ENCODE measurements at regions not wholly inside any gene's neighbourhood (a gene's known extent, or its start where the extent isn't known, plus 50 kb on each side); places are given as distances from the start of the nearest gene placed in this dataset.

- no peak for TF ChIP-seq EZH2 (IDR thresholded peaks at IDR 0.05; ENCODE audit: borderline replicate concordance, control insufficient read depth, low read depth, low read length)
- no peak for TF ChIP-seq EP300 (IDR thresholded peaks at IDR 0.05; ENCODE audit: borderline replicate concordance in 1 of 2, control insufficient read depth in 1 of 2, low read depth in 2 of 2, low read length in 2 of 2)
- no peak for TF ChIP-seq YY1 (IDR thresholded peaks at IDR 0.05; ENCODE audit: low read depth, low read length)
- TF ChIP-seq CTCF (IDR thresholded peaks at IDR 0.05 in 2 of 3, conservative IDR thresholded peaks at IDR 0.05 in 1 of 3; ENCODE audit: control insufficient read depth in 2 of 3, extremely low read depth in 1 of 3, insufficient read depth in 1 of 3, low read depth in 3 of 3, low read length in 3 of 3) = no peak
Measured at GRCh38 chr7:128164955-128165670, 76.0 kb upstream of the LEP start.
